ENCODE measurements at regions not wholly inside any gene's neighbourhood (a gene's known extent, or its start where the extent isn't known, plus 50 kb on each side); places are given as distances from the start of the nearest gene placed in this dataset.
"Not testable (repeated sequence)": the region's sequence is repeated elsewhere in the genome, so short reads cannot be mapped to it uniquely, and the experiment has no call there.

- no peak for DNase-seq
Measured at GRCh38 chr5:72760259-72760658, 56.2 kb upstream of the TNPO1 start.

- no peak for DNase-seq
Measured at GRCh38 chr5:72752909-72753308, 63.6 kb upstream of the TNPO1 start.

GRCh38 chr5:72749362-72749997 is 67.0 kb upstream of the TNPO1 start:
- DNase-seq, result no peak

GRCh38 chr5:72747826-72748225 is 68.6 kb upstream of the TNPO1 start:
- DNase-seq, result no peak

GRCh38 chr5:72746736-72747135 is 69.7 kb upstream of the TNPO1 start:
- no peak for DNase-seq

- no peak for DNase-seq
Measured at GRCh38 chr5:72744136-72744535, 72.3 kb upstream of the TNPO1 start.

- no peak for DNase-seq
Measured at GRCh38 chr5:72741805-72742204, 74.7 kb upstream of the TNPO1 start.

- no peak for DNase-seq
Measured at GRCh38 chr5:72733810-72734209, 82.7 kb upstream of the TNPO1 start.

- DNase-seq, result no peak
Measured at GRCh38 chr5:72723581-72723980, 92.9 kb upstream of the TNPO1 start.

- no peak for DNase-seq
Measured at GRCh38 chr5:72722792-72723452, 93.5 kb upstream of the TNPO1 start.

- no peak for DNase-seq
Measured at GRCh38 chr5:72721844-72722243, 94.6 kb upstream of the TNPO1 start.

GRCh38 chr5:72720205-72720604 is 96.3 kb upstream of the TNPO1 start:
- DNase-seq, result no peak

GRCh38 chr5:72711351-72711750 is 105.1 kb upstream of the TNPO1 start:
- no peak for DNase-seq

GRCh38 chr5:72709341-72709740 is 107.1 kb upstream of the TNPO1 start:
- DNase-seq, result no peak

GRCh38 chr5:72705178-72705577 is 111.3 kb upstream of the TNPO1 start:
- DNase-seq, result no peak

- no peak for DNase-seq
Measured at GRCh38 chr5:72703876-72704275, 112.6 kb upstream of the TNPO1 start.

GRCh38 chr5:72702881-72703434 is 113.5 kb upstream of the TNPO1 start:
- DNase-seq, result no peak

- DNase-seq, result not testable (repeated sequence)
Measured at GRCh38 chr5:72702105-72702504, 114.4 kb upstream of the TNPO1 start.

GRCh38 chr5:72698481-72698880 is 118.0 kb upstream of the TNPO1 start:
- no peak for DNase-seq

GRCh38 chr5:72697622-72698021 is 118.8 kb upstream of the TNPO1 start:
- DNase-seq, result no peak

GRCh38 chr5:72695659-72696058 is 120.8 kb upstream of the TNPO1 start:
- DNase-seq, result no peak

- DNase-seq, result no peak
Measured at GRCh38 chr5:72694856-72695255, 121.6 kb upstream of the TNPO1 start.

- no peak for DNase-seq
Measured at GRCh38 chr5:72693546-72694205, 122.8 kb upstream of the TNPO1 start.
